ENCODE measurements at regions not wholly inside any gene's neighbourhood (a gene's known extent, or its start where the extent isn't known, plus 50 kb on each side); places are given as distances from the start of the nearest gene placed in this dataset.

- H2AFZ ChIP-seq (ENCODE audit: low read length, unreplicated experiment), result no peak overlapping the region
- H3K79me2 ChIP-seq (ENCODE audit: control insufficient read depth, insufficient read depth, low read length, unreplicated experiment), result no peaks in the 10 kb centered on the region
- no peak overlapping the region for H3K27ac ChIP-seq (ENCODE audit: low read depth, low read length)
- H3K4me3 ChIP-seq (ENCODE audit: low read depth, low read length), result no peak overlapping the region
- H3K4me1 ChIP-seq (ENCODE audit: control insufficient read depth, insufficient read depth, low read length, unreplicated experiment), result no peaks in the 10 kb centered on the region
- no peaks in the 10 kb centered on the region for H3K27me3 ChIP-seq (ENCODE audit: insufficient read depth, low read length)
- H3K36me3 ChIP-seq (ENCODE audit: insufficient read depth, low read length), result no peaks in the 10 kb centered on the region
These were observed 1387.6 kb upstream of the ACVR2A start for GRCh38 chr2:146457221-146457620.

GRCh38 chr2:146455325-146455724 is 1389.5 kb upstream of the ACVR2A start:
- Histone ChIP-seq H3K27me3 (ENCODE audit: insufficient read depth, low read length) (no peaks in the 10 kb centered on the region), H3K79me2 (ENCODE audit: control insufficient read depth, insufficient read depth, low read length, unreplicated experiment) (no peaks in the 10 kb centered on the region), H3K27ac (ENCODE audit: low read depth, low read length) (no peak overlapping the region), H3K4me3 (ENCODE audit: low read depth, low read length) (no peak overlapping the region), H3K4me1 (ENCODE audit: control insufficient read depth, insufficient read depth, low read length, unreplicated experiment) (peaks cover 1% of the 10 kb centered on the region), H3K36me3 (ENCODE audit: insufficient read depth, low read length) (no peaks in the 10 kb centered on the region), H2AFZ (ENCODE audit: low read length, unreplicated experiment) (no peak overlapping the region)

- Histone ChIP-seq H3K27me3 (ENCODE audit: insufficient read depth, low read length) (no peaks in the 10 kb centered on the region), H3K79me2 (ENCODE audit: control insufficient read depth, insufficient read depth, low read length, unreplicated experiment) (no peaks in the 10 kb centered on the region), H3K36me3 (ENCODE audit: insufficient read depth, low read length) (no peaks in the 10 kb centered on the region), H2AFZ (ENCODE audit: low read length, unreplicated experiment) (no peak overlapping the region), H3K27ac (ENCODE audit: low read depth, low read length) (no peak overlapping the region), H3K4me1 (ENCODE audit: control insufficient read depth, insufficient read depth, low read length, unreplicated experiment) (peaks cover 7% of the 10 kb centered on the region), H3K4me3 (ENCODE audit: low read depth, low read length) (no peak overlapping the region)
These were observed 1392.9 kb upstream of the ACVR2A start for GRCh38 chr2:146451972-146452371.

- no peaks in the 10 kb centered on the region for H3K79me2 ChIP-seq (ENCODE audit: control insufficient read depth, insufficient read depth, low read length, unreplicated experiment)
- H3K4me3 ChIP-seq (ENCODE audit: low read depth, low read length), result no peak overlapping the region
- H2AFZ ChIP-seq (ENCODE audit: low read length, unreplicated experiment), result no peak overlapping the region
- no peaks in the 10 kb centered on the region for H3K36me3 ChIP-seq (ENCODE audit: insufficient read depth, low read length)
- H3K27ac ChIP-seq (ENCODE audit: low read depth, low read length), result no peak overlapping the region
- H3K27me3 ChIP-seq (ENCODE audit: insufficient read depth, low read length), result no peaks in the 10 kb centered on the region
- peaks cover 7% of the 10 kb centered on the region for H3K4me1 ChIP-seq (ENCODE audit: control insufficient read depth, insufficient read depth, low read length, unreplicated experiment)
These were observed 1394.7 kb upstream of the ACVR2A start for GRCh38 chr2:146450131-146450530.

- no peaks in the 10 kb centered on the region for H3K36me3 ChIP-seq (ENCODE audit: insufficient read depth, low read length)
- peaks cover 2% of the 10 kb centered on the region for H3K4me1 ChIP-seq (ENCODE audit: control insufficient read depth, insufficient read depth, low read length, unreplicated experiment)
- H3K27ac ChIP-seq (ENCODE audit: low read depth, low read length), result no peak overlapping the region
- no peaks in the 10 kb centered on the region for H3K79me2 ChIP-seq (ENCODE audit: control insufficient read depth, insufficient read depth, low read length, unreplicated experiment)
- H3K27me3 ChIP-seq (ENCODE audit: insufficient read depth, low read length), result no peaks in the 10 kb centered on the region
- no peak overlapping the region for H2AFZ ChIP-seq (ENCODE audit: low read length, unreplicated experiment)
- H3K4me3 ChIP-seq (ENCODE audit: low read depth, low read length), result no peak overlapping the region
These were observed 1399.8 kb upstream of the ACVR2A start for GRCh38 chr2:146444987-146445386.

- Histone ChIP-seq H3K27ac (ENCODE audit: low read depth, low read length) (no peak overlapping the region), H3K36me3 (ENCODE audit: insufficient read depth, low read length) (no peaks in the 10 kb centered on the region), H3K4me3 (ENCODE audit: low read depth, low read length) (no peak overlapping the region), H3K27me3 (ENCODE audit: insufficient read depth, low read length) (no peaks in the 10 kb centered on the region), H3K4me1 (ENCODE audit: control insufficient read depth, insufficient read depth, low read length, unreplicated experiment) (no peaks in the 10 kb centered on the region), H3K79me2 (ENCODE audit: control insufficient read depth, insufficient read depth, low read length, unreplicated experiment) (no peaks in the 10 kb centered on the region), H2AFZ (ENCODE audit: low read length, unreplicated experiment) (no peak overlapping the region)
These were observed 1400.7 kb upstream of the ACVR2A start for GRCh38 chr2:146444085-146444484.

- no peaks in the 10 kb centered on the region for H3K4me1 ChIP-seq (ENCODE audit: control insufficient read depth, insufficient read depth, low read length, unreplicated experiment)
- H3K27ac ChIP-seq (ENCODE audit: low read depth, low read length), result no peak overlapping the region
- H3K79me2 ChIP-seq (ENCODE audit: control insufficient read depth, insufficient read depth, low read length, unreplicated experiment), result no peaks in the 10 kb centered on the region
- no peak overlapping the region for H2AFZ ChIP-seq (ENCODE audit: low read length, unreplicated experiment)
- H3K27me3 ChIP-seq (ENCODE audit: insufficient read depth, low read length), result no peaks in the 10 kb centered on the region
- no peak overlapping the region for H3K4me3 ChIP-seq (ENCODE audit: low read depth, low read length)
- no peaks in the 10 kb centered on the region for H3K36me3 ChIP-seq (ENCODE audit: insufficient read depth, low read length)
These were observed 1406.6 kb upstream of the ACVR2A start for GRCh38 chr2:146438246-146438645.

GRCh38 chr2:146437712-146438111 is 1407.1 kb upstream of the ACVR2A start:
- Histone ChIP-seq H2AFZ (ENCODE audit: low read length, unreplicated experiment) (no peak overlapping the region), H3K27ac (ENCODE audit: low read depth, low read length) (no peak overlapping the region), H3K27me3 (ENCODE audit: insufficient read depth, low read length) (no peaks in the 10 kb centered on the region), H3K4me3 (ENCODE audit: low read depth, low read length) (no peak overlapping the region), H3K79me2 (ENCODE audit: control insufficient read depth, insufficient read depth, low read length, unreplicated experiment) (no peaks in the 10 kb centered on the region), H3K4me1 (ENCODE audit: control insufficient read depth, insufficient read depth, low read length, unreplicated experiment) (no peaks in the 10 kb centered on the region), H3K36me3 (ENCODE audit: insufficient read depth, low read length) (no peaks in the 10 kb centered on the region)

- no peak overlapping the region for H3K4me3 ChIP-seq (ENCODE audit: low read depth, low read length)
- no peaks in the 10 kb centered on the region for H3K27me3 ChIP-seq (ENCODE audit: insufficient read depth, low read length)
- no peak overlapping the region for H3K27ac ChIP-seq (ENCODE audit: low read depth, low read length)
- H2AFZ ChIP-seq (ENCODE audit: low read length, unreplicated experiment), result no peak overlapping the region
- no peaks in the 10 kb centered on the region for H3K79me2 ChIP-seq (ENCODE audit: control insufficient read depth, insufficient read depth, low read length, unreplicated experiment)
- H3K4me1 ChIP-seq (ENCODE audit: control insufficient read depth, insufficient read depth, low read length, unreplicated experiment), result no peaks in the 10 kb centered on the region
- no peaks in the 10 kb centered on the region for H3K36me3 ChIP-seq (ENCODE audit: insufficient read depth, low read length)
These were observed 1411.5 kb upstream of the ACVR2A start for GRCh38 chr2:146433116-146433875.

- H3K36me3 ChIP-seq (ENCODE audit: insufficient read depth, low read length), result no peaks in the 10 kb centered on the region
- H3K27me3 ChIP-seq (ENCODE audit: insufficient read depth, low read length), result no peaks in the 10 kb centered on the region
- no peaks in the 10 kb centered on the region for H3K79me2 ChIP-seq (ENCODE audit: control insufficient read depth, insufficient read depth, low read length, unreplicated experiment)
- no peak overlapping the region for H3K27ac ChIP-seq (ENCODE audit: low read depth, low read length)
- no peak overlapping the region for H2AFZ ChIP-seq (ENCODE audit: low read length, unreplicated experiment)
- no peaks in the 10 kb centered on the region for H3K4me1 ChIP-seq (ENCODE audit: control insufficient read depth, insufficient read depth, low read length, unreplicated experiment)
- H3K4me3 ChIP-seq (ENCODE audit: low read depth, low read length), result no peak overlapping the region
These were observed 1415.5 kb upstream of the ACVR2A start for GRCh38 chr2:146429366-146429765.

GRCh38 chr2:146417942-146418341 is 1426.9 kb upstream of the ACVR2A start:
- H3K4me3 ChIP-seq (ENCODE audit: low read depth, low read length), result no peak overlapping the region
- H3K79me2 ChIP-seq (ENCODE audit: control insufficient read depth, insufficient read depth, low read length, unreplicated experiment), result no peaks in the 10 kb centered on the region
- no peak overlapping the region for H2AFZ ChIP-seq (ENCODE audit: low read length, unreplicated experiment)
- no peaks in the 10 kb centered on the region for H3K36me3 ChIP-seq (ENCODE audit: insufficient read depth, low read length)
- no peaks in the 10 kb centered on the region for H3K4me1 ChIP-seq (ENCODE audit: control insufficient read depth, insufficient read depth, low read length, unreplicated experiment)
- no peak overlapping the region for H3K27ac ChIP-seq (ENCODE audit: low read depth, low read length)
- H3K27me3 ChIP-seq (ENCODE audit: insufficient read depth, low read length), result no peaks in the 10 kb centered on the region
